Neural progenitor cell (in vitro differentiated cells): ENCODE measurements at regions not wholly inside any gene's neighbourhood (a gene's known extent, or its start where the extent isn't known, plus 50 kb on each side); places are given as distances from the start of the nearest gene placed in this dataset.
A peak's percentile ranks its signal among the peaks of the same experiment; 100 is the strongest.

ENCODE experiments used
- DNase-seq: peaks from one replicate; pipeline ENCODE4 v3.0.0-alpha.2; 2016; ENCODE audit warnings: low spot score
- H2AFZ ChIP-seq: fragments of 200-600 bp; sonication (generic); replicated peaks from 2 replicates; pipeline ENCODE4 v1.6.1; 2016; ENCODE audit warnings: antibody characterized with exemption
- H3F3A ChIP-seq: fragments of 200-600 bp; sonication (generic); 2 replicates; pipeline ENCODE4 v1.6.1; 2016; ENCODE audit warnings: antibody characterized with exemption, low read depth
- H3K27ac ChIP-seq: fragments of 200-600 bp; sonication (generic); 2 replicates; pipeline ENCODE4 v1.5.1; 2016; ENCODE audit warnings: mild to moderate bottlenecking
- H3K27me3 ChIP-seq: fragments of 200-600 bp; sonication (generic); 2 replicates; pipeline ENCODE4 v1.6.1; 2016; ENCODE audit warnings: mild to moderate bottlenecking, moderate library complexity
- H3K36me3 ChIP-seq: fragments of 200-600 bp; sonication (generic); 2 replicates; pipeline ENCODE4 v1.5.1; 2016
- H3K4me1 ChIP-seq: fragments of 200-600 bp; sonication (generic); 2 replicates; pipeline ENCODE4 v1.6.1; 2016; ENCODE audit warnings: mixed run types
- H3K4me2 ChIP-seq: fragments of 200-600 bp; sonication (generic); 2 replicates; pipeline ENCODE4 v1.6.1; 2016
- H3K4me3 ChIP-seq: fragments of 200-600 bp; sonication (generic); 2 replicates; pipeline ENCODE4 v1.5.1; 2016
- H3K79me2 ChIP-seq: fragments of 200-600 bp; sonication (generic); 2 replicates; pipeline ENCODE4 v1.6.1; 2016; ENCODE audit warnings: low read depth
- H3K9ac ChIP-seq: fragments of 200-600 bp; sonication (generic); 2 replicates; pipeline ENCODE4 v1.6.1; 2016
- H3K9me3 ChIP-seq: fragments of 200-600 bp; sonication (generic); 2 replicates; pipeline ENCODE4 v1.5.1; 2016; ENCODE audit warnings: low read depth
- H4K20me1 ChIP-seq: fragments of 200-600 bp; sonication (generic); 2 replicates; pipeline ENCODE4 v1.6.1; 2016; ENCODE audit warnings: low read depth
- H3K27ac Mint-ChIP-seq: 3 replicates; pipeline ENCODE4 v1.8.0; 2021; ENCODE audit warnings: mixed read lengths
- H3K27me3 Mint-ChIP-seq: 2 replicates; pipeline ENCODE4 v1.8.0; 2022; ENCODE audit warnings: low read depth, mild to moderate bottlenecking, inconsistent platforms, moderate library complexity, mixed read lengths; ENCODE audit not compliant: insufficient read depth
- H3K36me3 Mint-ChIP-seq: 3 replicates; pipeline ENCODE4 v1.8.0; 2021; ENCODE audit warnings: mixed read lengths
- H3K4me1 Mint-ChIP-seq: 3 replicates; pipeline ENCODE4 v1.8.0; 2021; ENCODE audit warnings: mixed read lengths
- H3K4me3 Mint-ChIP-seq: 3 replicates; pipeline ENCODE4 v1.8.0; 2021; ENCODE audit warnings: mild to moderate bottlenecking, moderate library complexity, mixed read lengths
- H3K9me3 Mint-ChIP-seq: 3 replicates; pipeline ENCODE4 v1.8.0; 2020; ENCODE audit warnings: mixed read lengths
- CTCF ChIP-seq: fragments of 200-600 bp; sonication (generic); IDR thresholded peaks from 2 replicates; pipeline ENCODE4 v1.5.1; 2017; ENCODE audit warnings: antibody characterized with exemption, mild to moderate bottlenecking
- EZH2 ChIP-seq: fragments of 200-600 bp; sonication (generic); IDR thresholded peaks from 2 replicates; pipeline ENCODE4 v1.6.1; 2017; ENCODE audit warnings: antibody characterized with exemption, mild to moderate bottlenecking, moderate library complexity
- EZH2phosphoT487 ChIP-seq: fragments of 200-600 bp; sonication (generic); IDR thresholded peaks from 2 replicates; pipeline ENCODE4 v1.6.1; 2017; ENCODE audit warnings: antibody characterized with exemption

GRCh38 chr2:84299211-84299775 lies 159.8 kb downstream of the SUCLG1 start:
- peak overlapping the region; percentile 22 for H3K27ac Mint-ChIP-seq
- no peak overlapping the region for H2AFZ ChIP-seq
- H4K20me1 ChIP-seq, result no peaks in the 10 kb centered on the region

GRCh38 chr2:84297155-84297554 lies 161.9 kb downstream of the SUCLG1 start:
- Histone ChIP-seq H2AFZ (no peak overlapping the region), H3K9me3 (no peaks in the 10 kb centered on the region), H3K27me3 (no peaks in the 10 kb centered on the region), H3F3A (no peaks in the 10 kb centered on the region), H3K79me2 (no peaks in the 10 kb centered on the region), H3K9ac (no peak overlapping the region), H3K4me3 (no peak overlapping the region), H3K4me1 (peaks cover 7% of the 10 kb centered on the region), H3K36me3 (no peaks in the 10 kb centered on the region), H4K20me1 (no peaks in the 10 kb centered on the region), H3K27ac (no peak overlapping the region), H3K4me2 (no peak overlapping the region)
- Mint-ChIP-seq H3K4me3 (no peak overlapping the region), H3K9me3 (no peaks in the 10 kb centered on the region), H3K4me1 (peaks cover 6% of the 10 kb centered on the region), H3K27me3 (peaks cover 6% of the 10 kb centered on the region), H3K36me3 (no peaks in the 10 kb centered on the region), H3K27ac (no peak overlapping the region)
- no peak for TF ChIP-seq EZH2phosphoT487
- no peak for TF ChIP-seq CTCF
- TF ChIP-seq EZH2, result no peak
- DNase-seq, result no peak

More at GRCh38 chr2:84299211-84299775, 159.8 kb downstream of the SUCLG1 start:
- Mint-ChIP-seq H3K27me3 (peaks cover 4% of the 10 kb centered on the region), H3K9me3 (no peaks in the 10 kb centered on the region), H3K4me1 (peaks cover 6% of the 10 kb centered on the region), H3K36me3 (no peaks in the 10 kb centered on the region), H3K4me3 (no peak overlapping the region)
- no peak overlapping the region for H3K4me3 ChIP-seq
- no peak overlapping the region for H3K27ac ChIP-seq
- no peaks in the 10 kb centered on the region for H3F3A ChIP-seq
- H3K79me2 ChIP-seq, result no peaks in the 10 kb centered on the region
- no peak overlapping the region for H3K9ac ChIP-seq
- no peaks in the 10 kb centered on the region for H3K36me3 ChIP-seq
- H3K4me2 ChIP-seq, result peak overlapping the region; percentile 22
- H3K9me3 ChIP-seq, result no peaks in the 10 kb centered on the region
- no peaks in the 10 kb centered on the region for H3K27me3 ChIP-seq
- H3K4me1 ChIP-seq, result peaks cover 7% of the 10 kb centered on the region
- TF ChIP-seq EZH2phosphoT487 (no peak), CTCF (no peak), EZH2 (no peak)
- DNase-seq, result no peak

- Mint-ChIP-seq H3K4me3 (no peak overlapping the region), H3K27ac (no peak overlapping the region), H3K27me3 (peaks cover 6% of the 10 kb centered on the region), H3K9me3 (no peaks in the 10 kb centered on the region), H3K36me3 (no peaks in the 10 kb centered on the region), H3K4me1 (peaks cover 3% of the 10 kb centered on the region)
- Histone ChIP-seq H3K4me3 (no peak overlapping the region), H3K4me2 (no peak overlapping the region), H3F3A (no peaks in the 10 kb centered on the region), H3K27me3 (no peaks in the 10 kb centered on the region), H3K9me3 (no peaks in the 10 kb centered on the region), H3K27ac (no peak overlapping the region), H2AFZ (no peak overlapping the region), H4K20me1 (no peaks in the 10 kb centered on the region), H3K36me3 (no peaks in the 10 kb centered on the region), H3K79me2 (no peaks in the 10 kb centered on the region), H3K9ac (no peak overlapping the region), H3K4me1 (peaks cover 1% of the 10 kb centered on the region)
- TF ChIP-seq CTCF (no peak), EZH2 (no peak), EZH2phosphoT487 (no peak)
- DNase-seq, result no peak
Measured at GRCh38 chr2:84293791-84294380, 165.2 kb downstream of the SUCLG1 start.
